Endodermal cell (in vitro differentiated cells): ENCODE measurements at regions not wholly inside any gene's neighbourhood (a gene's known extent, or its start where the extent isn't known, plus 50 kb on each side); places are given as distances from the start of the nearest gene placed in this dataset.

Experiments
- DNase-seq: peaks from one replicate; pipeline ENCODE4 v3.0.0-alpha.2; 2017
- H3K27ac ChIP-seq: 2 replicates; pipeline ENCODE4 v1.5.1; 2013; ENCODE audit warnings: mild to moderate bottlenecking, low read depth, low read length, moderate library complexity
- H3K27me3 ChIP-seq: 2 replicates; pipeline ENCODE4 v1.6.1; 2013; ENCODE audit warnings: mild to moderate bottlenecking, low read length, moderate library complexity; ENCODE audit not compliant: insufficient read depth, control insufficient read depth, poor library complexity, severe bottlenecking
- H3K36me3 ChIP-seq: 2 replicates; pipeline ENCODE4 v1.7.0; 2013; ENCODE audit warnings: mild to moderate bottlenecking, low read length, moderate library complexity; ENCODE audit not compliant: control insufficient read depth, insufficient read depth
- H3K4me1 ChIP-seq: one replicate; pipeline ENCODE4 v1.7.0; 2013; ENCODE audit warnings: low read length; ENCODE audit not compliant: control insufficient read depth, insufficient read depth
- H3K4me3 ChIP-seq: 2 replicates; pipeline ENCODE4 v1.5.1; 2013; ENCODE audit warnings: mild to moderate bottlenecking, low read length, moderate library complexity
- H3K9ac ChIP-seq: 2 replicates; pipeline ENCODE4 v1.6.1; 2013; ENCODE audit warnings: mild to moderate bottlenecking, low read length, moderate library complexity; ENCODE audit not compliant: poor library complexity, severe bottlenecking; ENCODE audit errors: extremely low read depth
- H3K9me3 ChIP-seq: 2 replicates; pipeline ENCODE4 v1.6.1; 2013; ENCODE audit warnings: mild to moderate bottlenecking, low read length, moderate library complexity; ENCODE audit not compliant: control insufficient read depth
- H3K27ac Mint-ChIP-seq: 2 replicates; pipeline ENCODE4 v1.8.0; 2020; ENCODE audit warnings: mixed read lengths
- H3K27me3 Mint-ChIP-seq: 2 replicates; pipeline ENCODE4 v1.8.0; 2021; ENCODE audit warnings: mild to moderate bottlenecking, mixed read lengths; ENCODE audit not compliant: insufficient read depth
- H3K36me3 Mint-ChIP-seq: 2 replicates; pipeline ENCODE4 v1.8.0; 2020; ENCODE audit warnings: low read depth, mixed read lengths
- H3K4me1 Mint-ChIP-seq: 2 replicates; pipeline ENCODE4 v1.8.0; 2020; ENCODE audit warnings: mixed read lengths
- H3K4me3 Mint-ChIP-seq: 2 replicates; pipeline ENCODE4 v1.8.0; 2020; ENCODE audit warnings: mild to moderate bottlenecking, moderate library complexity, mixed read lengths
- H3K9me3 Mint-ChIP-seq: 2 replicates; pipeline ENCODE4 v1.8.0; 2020; ENCODE audit warnings: mild to moderate bottlenecking, mixed read lengths
- WGBS, 2 experiments: methylation state at CpG; one replicate each; pipeline versions ENCODE4 v1.1.5 to v1.1.7; 2013; ENCODE audit warnings: missing lambda C conversion rate in 2 of 2, mixed read lengths in 1 of 2; ENCODE audit not compliant: insufficient coverage in 1 of 2, insufficient read length in 1 of 2; 5-methylcytosine and 5-hydroxymethylcytosine counted together
- TF ChIP-seq, protein P1 (sequence below): fragments of 200-600 bp; sonication (generic); conservative IDR thresholded peaks from 2 replicates; pipeline ENCODE4 v1.5.0; 2021; ENCODE audit warnings: antibody characterized with exemption, mild to moderate bottlenecking

DNA sequence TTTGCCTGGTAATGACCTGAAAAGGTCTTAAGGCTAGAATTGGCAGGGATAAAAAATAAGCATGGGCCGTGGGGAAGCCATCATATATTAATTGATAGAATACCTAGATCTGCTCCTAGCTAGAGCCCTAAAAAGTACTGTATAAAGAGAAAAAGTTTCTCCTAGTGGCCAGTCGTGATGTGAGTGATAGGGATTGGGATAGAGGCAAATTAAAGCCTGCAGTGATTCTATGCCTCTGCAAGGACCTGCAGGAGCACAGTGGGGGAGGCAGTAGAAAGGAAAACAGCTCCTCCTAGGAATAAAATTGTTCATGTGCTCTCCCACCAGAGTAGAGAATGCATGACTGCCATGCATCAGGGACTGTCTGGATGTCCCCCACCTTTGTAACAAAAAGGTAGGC lies 56.2 kb upstream of the FTMT start:
- whole genome bisulfite sequencing, 2 experiments = 69 to 70% methylated on average over 2 of the region's 2 CpGs
- TF ChIP-seq, protein P1, sequence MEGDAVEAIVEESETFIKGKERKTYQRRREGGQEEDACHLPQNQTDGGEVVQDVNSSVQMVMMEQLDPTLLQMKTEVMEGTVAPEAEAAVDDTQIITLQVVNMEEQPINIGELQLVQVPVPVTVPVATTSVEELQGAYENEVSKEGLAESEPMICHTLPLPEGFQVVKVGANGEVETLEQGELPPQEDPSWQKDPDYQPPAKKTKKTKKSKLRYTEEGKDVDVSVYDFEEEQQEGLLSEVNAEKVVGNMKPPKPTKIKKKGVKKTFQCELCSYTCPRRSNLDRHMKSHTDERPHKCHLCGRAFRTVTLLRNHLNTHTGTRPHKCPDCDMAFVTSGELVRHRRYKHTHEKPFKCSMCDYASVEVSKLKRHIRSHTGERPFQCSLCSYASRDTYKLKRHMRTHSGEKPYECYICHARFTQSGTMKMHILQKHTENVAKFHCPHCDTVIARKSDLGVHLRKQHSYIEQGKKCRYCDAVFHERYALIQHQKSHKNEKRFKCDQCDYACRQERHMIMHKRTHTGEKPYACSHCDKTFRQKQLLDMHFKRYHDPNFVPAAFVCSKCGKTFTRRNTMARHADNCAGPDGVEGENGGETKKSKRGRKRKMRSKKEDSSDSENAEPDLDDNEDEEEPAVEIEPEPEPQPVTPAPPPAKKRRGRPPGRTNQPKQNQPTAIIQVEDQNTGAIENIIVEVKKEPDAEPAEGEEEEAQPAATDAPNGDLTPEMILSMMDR = peak; percentile 56
- Mint-ChIP-seq H3K27me3 (no peaks in the 10 kb centered on the region), H3K4me3 (no peak overlapping the region), H3K27ac (no peak overlapping the region), H3K36me3 (no peaks in the 10 kb centered on the region), H3K4me1 (peaks cover 4% of the 10 kb centered on the region), H3K9me3 (peaks cover 2% of the 10 kb centered on the region)
- no peaks in the 10 kb centered on the region for H3K36me3 ChIP-seq
- no peaks in the 10 kb centered on the region for H3K27me3 ChIP-seq
- H3K4me1 ChIP-seq = no peaks in the 10 kb centered on the region
- H3K27ac ChIP-seq = no peak overlapping the region
- H3K4me3 ChIP-seq = no peak overlapping the region
- H3K9me3 ChIP-seq = no peaks in the 10 kb centered on the region
- DNase-seq = peak; percentile 57
- H3K9ac ChIP-seq = no peak overlapping the region

- no peak overlapping the region for H3K9ac ChIP-seq
- H3K27me3 Mint-ChIP-seq = no peaks in the 10 kb centered on the region
- H3K36me3 Mint-ChIP-seq = no peaks in the 10 kb centered on the region
- TF ChIP-seq, protein P1 = no peak
- no peaks in the 10 kb centered on the region for H3K36me3 ChIP-seq
- H3K4me3 ChIP-seq = no peak overlapping the region
- H3K27me3 ChIP-seq = no peaks in the 10 kb centered on the region
- no peak overlapping the region for H3K27ac Mint-ChIP-seq
- no peaks in the 10 kb centered on the region for H3K9me3 Mint-ChIP-seq
- DNase-seq = peak; percentile 49
- no peak overlapping the region for H3K4me3 Mint-ChIP-seq
- 84 to 88% methylated on average over 4 to 9 of the region's 9 CpGs for WGBS, 2 experiments
- no peak overlapping the region for H3K27ac ChIP-seq
- H3K9me3 ChIP-seq = no peaks in the 10 kb centered on the region
- peaks cover 4% of the 10 kb centered on the region for H3K4me1 Mint-ChIP-seq
- H3K4me1 ChIP-seq = no peaks in the 10 kb centered on the region
Observed at GRCh38 chr5:121797681-121798518, 53.8 kb upstream of the FTMT start.
